NOMO-1 treated with dmso at 0.1 percent for 144 hours (cell line): ENCODE measurements at regions not wholly inside any gene's neighbourhood (a gene's known extent, or its start where the extent isn't known, plus 50 kb on each side); places are given as distances from the start of the nearest gene placed in this dataset.

Experiments used
- DNase-seq: peaks from one replicate; lab custom pipeline; 2025; ENCODE audit not compliant: unreplicated experiment; lab: John Stamatoyannopoulos, UW

- DNase-seq = no peak
Observed at GRCh38 chr6:88558981-88559380, 392.8 kb upstream of the CNR1 start.

GRCh38 chr6:88556663-88557062, 390.5 kb upstream of the CNR1 start:
- no peak for DNase-seq

GRCh38 chr6:88548891-88549505, 382.9 kb upstream of the CNR1 start:
- DNase-seq = no peak

- DNase-seq = no peak
Observed at GRCh38 chr6:88547768-88548167, 381.6 kb upstream of the CNR1 start.

GRCh38 chr6:88545991-88546390, 379.8 kb upstream of the CNR1 start:
- DNase-seq = no peak

- DNase-seq = no peak
Observed at GRCh38 chr6:88544986-88545612, 379.0 kb upstream of the CNR1 start.

GRCh38 chr6:88539295-88539764, 373.2 kb upstream of the CNR1 start:
- DNase-seq = no peak

- no peak for DNase-seq
Observed at GRCh38 chr6:88538840-88539239, 372.7 kb upstream of the CNR1 start.

- DNase-seq = no peak
Observed at GRCh38 chr6:88538130-88538706, 372.1 kb upstream of the CNR1 start.

GRCh38 chr6:88536071-88536625, 370.0 kb upstream of the CNR1 start:
- DNase-seq = no peak

GRCh38 chr6:88535306-88535705, 369.2 kb upstream of the CNR1 start:
- DNase-seq = peak; percentile 8

- DNase-seq = no peak
Observed at GRCh38 chr6:88532241-88532860, 366.2 kb upstream of the CNR1 start.

- no peak for DNase-seq
Observed at GRCh38 chr6:88529726-88530125, 363.6 kb upstream of the CNR1 start.

- no peak for DNase-seq
Observed at GRCh38 chr6:88520445-88520844, 354.3 kb upstream of the CNR1 start.

- DNase-seq = no peak
Observed at GRCh38 chr6:88520017-88520338, 353.8 kb upstream of the CNR1 start.

GRCh38 chr6:88519301-88520016, 353.3 kb upstream of the CNR1 start:
- DNase-seq = no peak

- DNase-seq = no peak
Observed at GRCh38 chr6:88517737-88518136, 351.6 kb upstream of the CNR1 start.

- DNase-seq = no peak
Observed at GRCh38 chr6:88513920-88514319, 347.8 kb upstream of the CNR1 start.

GRCh38 chr6:88513471-88513870, 347.3 kb upstream of the CNR1 start:
- DNase-seq = no peak

- DNase-seq = no peak
Observed at GRCh38 chr6:88512951-88513350, 346.8 kb upstream of the CNR1 start.

- no peak for DNase-seq
Observed at GRCh38 chr6:88502391-88502790, 336.2 kb upstream of the CNR1 start.
